Colonic mucosa (tissue), 4 donors: ENCODE measurements at regions not wholly inside any gene's neighbourhood (a gene's known extent, or its start where the extent isn't known, plus 50 kb on each side); places are given as distances from the start of the nearest gene placed in this dataset.

Source experiments
- DNase-seq: peaks from one replicate; pipeline ENCODE4 v3.0.0-alpha.2; 2020
- H3K27ac ChIP-seq: fragments of 200-600 bp; one replicate; pipeline ENCODE4 v1.8.0; 2021
- H3K27me3 ChIP-seq: fragments of 200-600 bp; one replicate; pipeline ENCODE4 v1.8.0; 2021
- H3K36me3 ChIP-seq: fragments of 200-600 bp; one replicate; pipeline ENCODE4 v1.8.0; 2021
- H3K4me1 ChIP-seq: fragments of 200-600 bp; one replicate; pipeline ENCODE4 v1.8.0; 2021; ENCODE audit warnings: mild to moderate bottlenecking
- H3K4me3 ChIP-seq: fragments of 200-600 bp; one replicate; pipeline ENCODE4 v1.8.0; 2021
- H3K9ac ChIP-seq, 2 donors: one replicate each; pipeline ENCODE4 v1.7.0; 2013; ENCODE audit warnings: control low read depth in 2 of 2, low read depth in 2 of 2, low read length in 2 of 2
- H3K9me3 ChIP-seq: fragments of 200-600 bp; one replicate; pipeline ENCODE4 v1.8.0; 2021
- CTCF ChIP-seq: fragments of 200-600 bp; IDR thresholded peaks from one replicate; pipeline ENCODE4 v1.8.0; 2022; ENCODE audit warnings: antibody characterized with exemption, mild to moderate bottlenecking
- intact Hi-C: fragments of 100-400 bp; cut with DNase I; formaldehyde crosslinking; loops from one replicate; pipeline ENCODE4 v1.14.1; 2022
- donor health status: healthy.
- donor health status: DM: no; HTN: no; CAD: no.
- donor health status: DM: no; HTN: no; CAD: no.

- Histone ChIP-seq H3K9me3 (no peaks in the 10 kb centered on the region), H3K4me1 (no peaks in the 10 kb centered on the region), H3K4me3 (no peak overlapping the region), H3K27me3 (no peaks in the 10 kb centered on the region), H3K27ac (no peak overlapping the region), H3K9ac (no peak overlapping the region), H3K36me3 (no peaks in the 10 kb centered on the region)
- intact Hi-C loops = no loop called here
- DNase-seq = no peak
- TF ChIP-seq CTCF = no peak
Observed at GRCh38 chr1:18038051-18038450, 69.5 kb upstream of the IGSF21 start.

- no peak overlapping the region for H3K27ac ChIP-seq
Observed at GRCh38 chr1:18039102-18039501, 68.5 kb upstream of the IGSF21 start.

GRCh38 chr1:18041102-18041501, 66.5 kb upstream of the IGSF21 start:
- Histone ChIP-seq H3K4me3 (no peak overlapping the region), H3K36me3 (no peaks in the 10 kb centered on the region), H3K9me3 (no peaks in the 10 kb centered on the region), H3K27ac (no peak overlapping the region), H3K9ac (no peak overlapping the region), H3K4me1 (no peaks in the 10 kb centered on the region), H3K27me3 (no peaks in the 10 kb centered on the region)
- TF ChIP-seq CTCF = no peak
- no peak for DNase-seq
- intact Hi-C loops = no loop called here

More at GRCh38 chr1:18039102-18039501, 68.5 kb upstream of the IGSF21 start:
- intact Hi-C loops = no loop called here
- H3K9ac ChIP-seq = no peak overlapping the region
- no peak for TF ChIP-seq CTCF
- no peaks in the 10 kb centered on the region for H3K27me3 ChIP-seq
- H3K9me3 ChIP-seq = no peaks in the 10 kb centered on the region
- DNase-seq = no peak
- H3K4me1 ChIP-seq = no peaks in the 10 kb centered on the region
- no peaks in the 10 kb centered on the region for H3K36me3 ChIP-seq
- no peak overlapping the region for H3K4me3 ChIP-seq

- intact Hi-C loops = no loop called here
Observed at GRCh38 chr1:18041685-18042355, 65.8 kb upstream of the IGSF21 start.

GRCh38 chr1:18043871-18044270, 63.7 kb upstream of the IGSF21 start:
- no peak for DNase-seq
- no peak overlapping the region for H3K4me3 ChIP-seq
- TF ChIP-seq CTCF = no peak

More at GRCh38 chr1:18041685-18042355, 65.8 kb upstream of the IGSF21 start:
- H3K4me1 ChIP-seq = no peaks in the 10 kb centered on the region
- no peak for TF ChIP-seq CTCF
- no peak overlapping the region for H3K4me3 ChIP-seq
- H3K27me3 ChIP-seq = no peaks in the 10 kb centered on the region
- no peak for DNase-seq
- H3K36me3 ChIP-seq = no peaks in the 10 kb centered on the region
- H3K9me3 ChIP-seq = no peaks in the 10 kb centered on the region
- no peak overlapping the region for H3K9ac ChIP-seq
- no peak overlapping the region for H3K27ac ChIP-seq

More at GRCh38 chr1:18043871-18044270, 63.7 kb upstream of the IGSF21 start:
- Histone ChIP-seq H3K27me3 (no peaks in the 10 kb centered on the region), H3K9ac (no peak overlapping the region), H3K36me3 (no peaks in the 10 kb centered on the region), H3K27ac (no peak overlapping the region), H3K4me1 (no peaks in the 10 kb centered on the region), H3K9me3 (no peaks in the 10 kb centered on the region)
- intact Hi-C loops = no loop called here
